HG02610 (cell line): ENCODE measurements at regions not wholly inside any gene's neighbourhood (a gene's known extent, or its start where the extent isn't known, plus 50 kb on each side); places are given as distances from the start of the nearest gene placed in this dataset.
"Not testable (repeated sequence)": the region's sequence is repeated elsewhere in the genome, so short reads cannot be mapped to it uniquely, and the experiment has no call there.

Experiments used
- ATAC-seq: cut with Tn5 transposase; IDR thresholded peaks from one replicate; pipeline ENCODE4 v1.9.1; 2021; ENCODE audit warnings: mild to moderate bottlenecking, moderate library complexity; ENCODE audit not compliant: unreplicated experiment

GRCh38 chr1:161454865-161455707 is 50.2 kb upstream of the FCGR2A start:
- ATAC-seq = peak; percentile 34

DNA sequence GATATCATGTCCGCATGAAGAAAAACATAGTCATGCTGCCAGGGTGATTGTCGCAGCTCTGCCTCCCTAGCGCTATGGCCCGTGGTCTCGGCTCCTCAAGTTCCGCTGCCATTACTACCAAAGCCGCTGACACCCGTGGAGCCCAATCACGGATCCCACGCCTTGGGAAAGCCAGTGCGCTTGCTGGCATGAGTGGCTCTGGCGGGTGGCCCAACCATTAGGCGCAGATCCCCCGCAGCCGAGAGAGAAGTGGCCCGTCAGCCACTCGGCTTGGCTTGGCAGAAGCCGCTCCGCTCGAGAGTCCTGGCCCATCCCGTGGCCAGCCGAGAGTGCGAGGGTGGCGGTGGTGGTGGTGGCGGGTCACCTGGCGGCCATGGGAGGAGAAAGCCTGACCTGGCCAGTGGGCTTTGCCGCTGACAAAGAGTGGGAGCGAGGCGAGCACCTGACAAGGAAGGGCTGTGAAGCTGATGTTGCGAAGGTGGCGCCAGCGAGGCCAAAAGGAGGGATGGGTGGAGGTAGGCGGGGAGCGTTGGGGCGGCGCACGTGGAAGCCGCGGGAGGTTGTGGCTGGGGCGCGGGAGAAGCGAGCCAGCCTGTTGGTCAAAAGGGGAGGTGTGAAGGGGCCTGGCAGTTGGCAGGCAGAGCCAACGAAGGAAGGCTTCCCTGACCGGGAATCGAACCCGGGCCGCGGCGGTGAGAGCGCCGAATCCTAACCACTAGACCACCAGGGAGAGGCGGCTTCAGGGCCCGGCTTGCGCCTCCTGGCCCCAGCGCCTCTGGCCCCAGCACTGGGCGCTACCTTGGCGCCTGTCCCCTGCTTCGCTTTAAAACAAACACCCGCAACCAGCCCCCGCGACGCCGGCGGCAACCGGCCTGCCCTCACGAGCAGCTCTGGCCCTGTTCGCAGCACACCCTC is 51.0 kb upstream of the FCGR2A start:
- peak; percentile 71 for ATAC-seq

DNA sequence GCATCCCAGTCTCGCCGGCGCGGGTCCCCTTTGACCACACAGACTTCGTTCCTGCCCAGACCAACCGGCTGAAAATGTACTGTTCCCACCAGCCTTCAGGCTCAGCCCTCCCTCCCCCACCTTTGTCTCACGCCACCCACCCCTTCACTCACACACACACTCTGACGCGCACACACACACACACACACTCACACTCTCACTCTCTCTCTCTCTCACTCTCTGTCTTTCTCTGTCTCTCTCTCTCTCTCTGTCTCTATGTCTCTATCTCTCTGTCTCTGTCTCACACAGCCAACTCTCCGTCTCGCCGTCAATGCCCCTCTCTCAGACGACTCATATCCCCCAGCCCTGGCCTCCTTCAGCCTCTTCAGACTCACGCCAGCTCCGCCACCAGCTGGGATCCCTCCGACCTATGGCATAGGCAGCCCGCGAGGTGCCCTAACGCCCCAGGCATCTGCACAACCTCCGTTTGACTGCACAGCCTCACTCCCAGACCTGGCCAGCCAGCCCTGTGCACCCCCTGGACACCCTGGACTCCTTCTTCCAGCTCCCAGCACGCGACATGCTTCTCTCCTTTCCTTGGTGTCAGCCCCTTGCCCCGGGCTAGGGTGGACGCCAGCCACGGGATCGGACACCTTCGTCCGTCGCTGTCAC is 53.4 kb upstream of the FCGR2A start:
- not testable (repeated sequence) for ATAC-seq

- peak; percentile 32 for ATAC-seq
These were observed 57.4 kb upstream of the FCGR2A start for GRCh38 chr1:161447760-161448332.

DNA sequence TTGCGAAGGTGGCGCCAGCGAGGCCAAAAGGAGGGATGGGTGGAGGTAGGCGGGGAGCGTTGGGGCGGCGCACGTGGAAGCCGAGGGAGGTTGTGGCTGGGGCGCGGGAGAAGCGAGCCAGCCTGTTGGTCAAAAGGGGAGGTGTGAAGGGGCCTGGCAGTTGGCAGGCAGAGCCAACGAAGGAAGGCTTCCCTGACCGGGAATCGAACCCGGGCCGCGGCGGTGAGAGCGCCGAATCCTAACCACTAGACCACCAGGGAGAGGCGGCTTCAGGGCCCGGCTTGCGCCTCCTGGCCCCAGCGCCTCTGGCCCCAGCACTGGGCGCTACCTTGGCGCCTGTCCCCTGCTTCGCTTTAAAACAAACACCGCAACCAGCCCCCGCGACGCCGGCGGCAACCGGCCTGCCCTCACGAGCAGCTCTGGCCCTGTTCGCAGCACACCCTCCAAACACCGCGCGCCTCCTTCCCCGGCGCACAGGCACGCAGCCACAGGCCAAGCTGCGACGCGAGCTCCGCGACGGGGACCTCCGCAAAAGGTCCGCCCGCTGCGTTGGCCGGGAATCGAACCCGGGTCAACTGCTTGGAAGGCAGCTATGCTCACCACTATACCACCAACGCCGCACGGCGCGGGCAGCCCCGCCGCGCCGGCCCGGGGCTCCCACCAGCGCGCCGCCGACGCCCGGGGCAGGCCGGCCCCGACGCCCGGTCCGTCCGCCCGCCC is 58.1 kb upstream of the FCGR2A start:
- peak; percentile 48 for ATAC-seq

- not testable (repeated sequence) for ATAC-seq
These were observed 60.5 kb upstream of the FCGR2A start for GRCh38 chr1:161444725-161445124.

GRCh38 chr1:161444255-161444654 is 61.0 kb upstream of the FCGR2A start:
- ATAC-seq = not testable (repeated sequence)

DNA sequence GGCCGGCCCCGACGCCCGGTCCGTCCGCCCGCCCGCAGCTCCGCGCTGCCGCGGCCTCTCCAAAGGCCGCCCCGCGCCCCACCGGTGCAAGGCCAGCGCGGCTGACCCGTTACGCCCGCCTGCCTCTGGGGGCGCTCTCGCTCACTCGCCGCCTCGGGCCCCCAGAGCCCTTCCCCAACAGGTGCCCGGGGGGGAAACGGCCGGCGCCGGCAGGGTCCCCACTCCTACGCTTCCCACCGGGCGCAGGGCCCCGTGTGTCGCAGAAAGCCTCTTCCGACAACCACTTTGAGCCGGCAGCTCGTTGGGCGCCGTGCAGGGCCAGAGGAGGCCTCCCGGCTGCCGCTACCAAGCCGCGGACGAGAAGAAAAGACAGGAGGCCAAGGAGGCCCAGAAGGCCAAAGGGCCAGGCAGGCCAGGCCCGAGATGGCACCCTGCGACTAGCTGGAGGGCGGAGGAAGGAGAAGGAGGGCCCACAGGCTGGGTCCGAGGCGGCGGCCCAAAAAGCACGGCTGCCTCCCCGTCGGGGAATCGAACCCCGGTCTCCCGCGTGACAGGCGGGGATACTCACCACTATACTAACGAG is 64.9 kb upstream of the FCGR2A start:
- ATAC-seq = peak; percentile 34

DNA sequence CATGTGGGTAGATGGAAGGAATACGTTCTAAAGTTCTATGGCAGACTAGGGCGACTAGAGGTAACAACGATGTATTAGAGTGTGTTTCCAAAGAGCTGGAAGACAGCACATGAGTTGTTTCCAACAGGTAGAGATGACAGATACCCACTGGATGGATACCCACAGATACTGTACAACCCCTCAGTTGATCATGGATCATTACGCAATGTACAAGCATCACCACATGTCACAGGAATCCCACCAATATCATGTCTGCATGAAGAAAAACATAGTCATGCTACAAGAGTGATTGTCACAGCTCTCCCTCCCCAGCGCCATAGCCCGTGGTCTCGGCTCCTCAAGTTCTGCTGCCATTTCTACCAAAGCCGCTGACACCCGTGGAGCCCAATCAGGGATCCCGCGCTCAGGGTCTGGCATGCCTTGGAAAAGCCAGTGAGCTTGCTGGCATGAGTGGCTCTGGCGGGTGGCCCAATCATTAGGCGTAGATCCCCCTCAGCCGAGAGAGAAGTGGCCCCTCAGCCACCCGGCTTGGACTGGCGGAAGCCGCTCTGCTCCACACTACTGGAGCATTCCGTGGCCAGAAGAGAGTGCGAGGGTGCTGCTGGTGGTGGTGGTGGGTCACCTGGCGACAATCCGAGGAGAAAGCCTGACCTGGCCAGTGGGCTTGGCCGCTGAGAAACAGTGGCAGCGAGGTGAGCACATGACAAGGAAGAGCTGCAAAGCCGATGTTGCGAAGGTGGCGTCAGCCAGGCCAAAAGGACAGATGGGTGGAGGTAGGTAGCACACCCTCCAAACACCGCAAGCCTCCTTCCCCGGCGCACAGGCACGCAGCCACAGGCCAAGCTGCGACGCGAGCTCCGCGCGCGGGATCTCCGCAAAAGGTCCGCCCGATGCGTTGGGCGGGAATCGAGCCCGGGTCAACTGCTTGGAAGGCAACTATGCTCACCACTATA is 65.7 kb upstream of the FCGR2A start:
- no peak for ATAC-seq

DNA sequence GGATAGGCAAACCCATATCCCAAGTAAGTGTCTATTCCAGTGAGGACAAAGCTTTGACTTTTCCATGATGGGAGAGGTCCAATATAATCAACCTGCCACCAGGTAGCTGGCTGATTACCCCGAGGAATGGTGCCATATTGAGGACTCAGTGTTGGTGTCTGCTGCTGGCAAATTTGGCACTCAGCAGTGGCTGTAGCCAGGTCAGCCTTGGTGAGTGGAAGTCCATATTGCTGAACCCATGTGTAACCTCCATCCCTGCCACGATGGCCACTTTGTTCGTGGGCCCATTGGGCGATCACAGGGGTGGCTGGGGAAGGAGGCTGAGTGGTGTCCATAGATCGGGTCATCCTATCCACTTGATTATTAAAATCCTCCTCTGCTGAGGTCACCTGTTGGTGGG is 65.5 kb upstream of the CFAP126 start:
- not testable (repeated sequence) for ATAC-seq

- ATAC-seq = no peak
These were observed 64.4 kb upstream of the CFAP126 start for GRCh38 chr1:161432091-161432490.

DNA sequence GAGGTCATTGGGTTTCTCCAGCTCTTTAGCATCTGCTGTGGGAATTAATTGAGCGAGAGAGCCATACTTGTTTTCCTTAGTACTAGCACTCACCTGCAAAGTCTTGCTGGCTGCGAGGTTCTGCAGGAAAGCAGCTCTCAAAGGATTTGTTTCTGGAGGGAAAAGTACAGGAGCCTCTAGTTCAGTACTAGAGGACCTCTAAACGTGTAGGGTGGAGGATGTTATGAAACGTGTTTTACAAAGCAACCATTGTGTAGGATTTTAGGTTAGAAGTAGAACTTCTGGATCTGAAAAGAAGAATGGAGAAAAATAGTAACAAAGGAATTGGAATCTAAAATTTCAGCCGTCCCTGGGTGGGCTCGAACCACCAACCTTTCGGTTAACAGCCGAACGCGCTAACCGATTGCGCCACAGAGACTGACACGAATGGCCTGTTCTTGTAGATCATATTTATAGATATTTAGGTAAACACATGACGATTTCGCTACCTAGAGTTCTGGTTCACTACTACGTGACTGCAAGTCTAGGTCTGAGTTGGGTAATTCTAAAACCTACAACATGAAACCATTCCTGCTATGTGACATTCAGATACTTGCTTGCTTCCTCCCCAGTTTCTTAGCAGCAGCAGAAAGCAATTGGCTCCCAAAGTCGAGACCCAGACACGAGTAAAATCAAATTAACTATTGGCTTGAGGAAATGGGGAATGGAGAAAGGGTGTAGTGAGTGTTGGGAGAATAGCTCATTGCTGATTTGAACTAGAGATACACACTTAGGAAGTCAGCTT is 60.2 kb upstream of the CFAP126 start:
- no peak for ATAC-seq

DNA sequence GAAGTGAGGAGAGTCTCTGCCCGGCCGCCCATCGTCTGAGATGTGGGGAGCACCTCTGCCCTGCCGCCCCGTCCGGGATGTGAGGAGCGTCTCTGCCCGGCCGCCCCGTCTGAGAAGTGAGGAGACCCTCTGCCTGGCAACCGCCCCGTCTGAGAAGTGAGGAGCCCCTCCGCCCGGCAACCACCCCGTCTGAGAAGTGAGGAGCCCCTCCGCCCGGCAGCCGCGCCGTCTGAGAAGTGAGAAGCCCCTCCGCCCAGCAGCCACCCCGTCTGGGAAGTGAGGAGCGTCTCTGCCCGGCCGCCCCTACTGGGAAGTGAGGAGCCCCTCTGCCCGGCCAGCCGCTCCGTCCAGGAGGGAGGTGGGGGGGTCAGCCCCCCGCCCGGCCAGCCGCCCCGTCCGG is 55.2 kb upstream of the CFAP126 start:
- ATAC-seq = not testable (repeated sequence)

- no peak for ATAC-seq
These were observed 53.8 kb upstream of the CFAP126 start for GRCh38 chr1:161421456-161421855.

GRCh38 chr1:161420763-161421455 is 53.2 kb upstream of the CFAP126 start:
- ATAC-seq = no peak

GRCh38 chr1:161417536-161417935 is 49.9 kb upstream of the CFAP126 start:
- not testable (repeated sequence) for ATAC-seq
